ENCODE measurements at regions not wholly inside any gene's neighbourhood (a gene's known extent, or its start where the extent isn't known, plus 50 kb on each side); places are given as distances from the start of the nearest gene placed in this dataset.

GRCh38 chr22:27097933-27098332 lies 440.5 kb downstream of the MIAT start:
- H3K27me3 ChIP-seq (ENCODE audit: insufficient read depth, low read depth, severe bottlenecking) = no peaks in the 10 kb centered on the region
- no peak overlapping the region for H3K4me3 ChIP-seq (ENCODE audit: low read depth, low read length)
- H3K36me3 ChIP-seq = no peaks in the 10 kb centered on the region
- H3K27ac ChIP-seq = peak overlapping the region; percentile 67
- H3K9me3 ChIP-seq (ENCODE audit: severe bottlenecking) = no peaks in the 10 kb centered on the region
- no peak for TF ChIP-seq CTCF (IDR thresholded peaks at IDR 0.05; ENCODE audit: low read depth, low read length)
- DNase-seq = peak; percentile 59

GRCh38 chr22:27099946-27100722 lies 442.7 kb downstream of the MIAT start:
- no peak for DNase-seq
- no peaks in the 10 kb centered on the region for H3K36me3 ChIP-seq
- H3K27ac ChIP-seq = no peak overlapping the region
- no peaks in the 10 kb centered on the region for H3K9me3 ChIP-seq (ENCODE audit: severe bottlenecking)
- no peaks in the 10 kb centered on the region for H3K27me3 ChIP-seq (ENCODE audit: insufficient read depth, low read depth, severe bottlenecking)
- TF ChIP-seq CTCF (IDR thresholded peaks at IDR 0.05; ENCODE audit: low read depth, low read length) = no peak
- H3K4me3 ChIP-seq (ENCODE audit: low read depth, low read length) = no peak overlapping the region

GRCh38 chr22:27100789-27101188 lies 443.4 kb downstream of the MIAT start:
- peak overlapping the region; percentile 14; the same call in 1 of the 2 replicates for H3K4me3 ChIP-seq (ENCODE audit: low read depth, low read length)
- no peaks in the 10 kb centered on the region for H3K36me3 ChIP-seq
- no peaks in the 10 kb centered on the region for H3K9me3 ChIP-seq (ENCODE audit: severe bottlenecking)
- no peak overlapping the region for H3K27ac ChIP-seq
- no peaks in the 10 kb centered on the region for H3K27me3 ChIP-seq (ENCODE audit: insufficient read depth, low read depth, severe bottlenecking)
- DNase-seq = peak; percentile 50
- no peak for TF ChIP-seq CTCF (IDR thresholded peaks at IDR 0.05; ENCODE audit: low read depth, low read length)

- Histone ChIP-seq H3K27ac (no peak overlapping the region), H3K4me3 (ENCODE audit: low read depth, low read length) (no peak overlapping the region), H3K36me3 (no peaks in the 10 kb centered on the region), H3K27me3 (ENCODE audit: insufficient read depth, low read depth, severe bottlenecking) (no peaks in the 10 kb centered on the region), H3K9me3 (ENCODE audit: severe bottlenecking) (no peaks in the 10 kb centered on the region)
- no peak for DNase-seq
- TF ChIP-seq CTCF (IDR thresholded peaks at IDR 0.05; ENCODE audit: low read depth, low read length) = no peak
Observed at GRCh38 chr22:27101288-27101687, 443.9 kb downstream of the MIAT start.

- H3K27ac ChIP-seq = no peak overlapping the region
- no peaks in the 10 kb centered on the region for H3K9me3 ChIP-seq (ENCODE audit: severe bottlenecking)
- no peaks in the 10 kb centered on the region for H3K36me3 ChIP-seq
- TF ChIP-seq CTCF (IDR thresholded peaks at IDR 0.05; ENCODE audit: low read depth, low read length) = no peak
- H3K4me3 ChIP-seq (ENCODE audit: low read depth, low read length) = no peak overlapping the region
- DNase-seq = no peak
- H3K27me3 ChIP-seq (ENCODE audit: insufficient read depth, low read depth, severe bottlenecking) = no peaks in the 10 kb centered on the region
Observed at GRCh38 chr22:27104449-27104848, 447.1 kb downstream of the MIAT start.
